GM23338 (cell line): ENCODE measurements at regions not wholly inside any gene's neighbourhood (a gene's known extent, or its start where the extent isn't known, plus 50 kb on each side); places are given as distances from the start of the nearest gene placed in this dataset.

Experiments used
- ATAC-seq: fragments of 200-7000 bp; cut with Tn5 transposase; 3 replicates; pipeline ENCODE4 v1.9.1; 2020
- DNase-seq: peaks from one replicate; pipeline ENCODE4 v3.0.0-alpha.2; 2015; ENCODE audit warnings: low spot score
- H2AFZ ChIP-seq: fragments of 200-600 bp; sonication (generic); 2 replicates; pipeline ENCODE4 v1.8.0; 2016; ENCODE audit warnings: antibody characterized with exemption, mild to moderate bottlenecking, moderate library complexity
- H3F3A ChIP-seq: fragments of 200-600 bp; sonication (generic); replicated peaks from 2 replicates; pipeline ENCODE4 v1.8.0; 2017; ENCODE audit warnings: antibody characterized with exemption, mixed run types, low read depth
- H3K27ac ChIP-seq: fragments of 200-600 bp; sonication (generic); 2 replicates; pipeline ENCODE4 v1.6.1; 2016; ENCODE audit warnings: low read depth
- H3K27me3 ChIP-seq: fragments of 200-600 bp; sonication (generic); 2 replicates; pipeline ENCODE4 v1.8.0; 2016; ENCODE audit warnings: mild to moderate bottlenecking, mixed run types, moderate library complexity; ENCODE audit not compliant: insufficient read depth
- H3K36me3 ChIP-seq: fragments of 200-600 bp; sonication (generic); 2 replicates; pipeline ENCODE4 v1.8.0; 2016; ENCODE audit warnings: mild to moderate bottlenecking; ENCODE audit not compliant: insufficient read depth
- H3K4me1 ChIP-seq: fragments of 200-600 bp; sonication (generic); 2 replicates; pipeline ENCODE4 v1.8.0; 2016; ENCODE audit warnings: mild to moderate bottlenecking, moderate library complexity; ENCODE audit not compliant: insufficient read depth
- H3K4me2 ChIP-seq: fragments of 200-600 bp; sonication (generic); 2 replicates; pipeline ENCODE4 v1.7.1; 2017; ENCODE audit warnings: mixed run types
- H3K4me3 ChIP-seq: fragments of 200-600 bp; sonication (generic); 2 replicates; pipeline ENCODE4 v1.6.1; 2016; ENCODE audit warnings: mixed run types
- H3K79me2 ChIP-seq: fragments of 200-600 bp; sonication (generic); replicated peaks from 2 replicates; pipeline ENCODE4 v1.8.0; 2017; ENCODE audit warnings: mild to moderate bottlenecking; ENCODE audit not compliant: insufficient read depth
- H3K9me2 ChIP-seq: fragments of 200-600 bp; sonication (generic); 2 replicates; pipeline ENCODE4 v1.8.0; 2017; ENCODE audit not compliant: insufficient read depth
- H4K20me1 ChIP-seq: fragments of 200-600 bp; sonication (generic); replicated peaks from 2 replicates; pipeline ENCODE4 v1.8.0; 2017; ENCODE audit warnings: mild to moderate bottlenecking; ENCODE audit not compliant: insufficient read depth
- H3K27ac Mint-ChIP-seq: 2 replicates; pipeline ENCODE4 v1.8.0; 2020; ENCODE audit warnings: inconsistent platforms, mild to moderate bottlenecking, moderate library complexity, mixed read lengths
- H3K27me3 Mint-ChIP-seq: 3 replicates; pipeline ENCODE4 v1.8.0; 2022; ENCODE audit warnings: low read depth, mild to moderate bottlenecking, moderate library complexity, mixed read lengths, inconsistent platforms; ENCODE audit not compliant: insufficient read depth, poor library complexity
- H3K36me3 Mint-ChIP-seq: 3 replicates; pipeline ENCODE4 v1.8.0; 2021; ENCODE audit warnings: low read depth, mild to moderate bottlenecking, inconsistent platforms, moderate library complexity, mixed read lengths
- H3K4me1 Mint-ChIP-seq: 3 replicates; pipeline ENCODE4 v1.8.0; 2020; ENCODE audit warnings: mild to moderate bottlenecking, inconsistent platforms, mixed read lengths
- H3K4me3 Mint-ChIP-seq: 3 replicates; pipeline ENCODE4 v1.8.0; 2021; ENCODE audit warnings: moderate library complexity, mild to moderate bottlenecking, inconsistent platforms, mixed read lengths
- H3K9me3 Mint-ChIP-seq: 3 replicates; pipeline ENCODE4 v1.8.0; 2020; ENCODE audit warnings: moderate library complexity, mild to moderate bottlenecking, inconsistent platforms, mixed read lengths
- CREB1 ChIP-seq: fragments of 250-450 bp; sonication (Bioruptor Pico); IDR thresholded peaks from 2 replicates; pipeline ENCODE4 v1.5.0; 2020; ENCODE audit warnings: low read depth, mild to moderate bottlenecking, moderate library complexity
- EZH2 ChIP-seq: fragments of 200-600 bp; sonication (generic); IDR thresholded peaks from one replicate; pipeline ENCODE4 v1.8.0; 2017; ENCODE audit warnings: antibody characterized with exemption, mild to moderate bottlenecking, low read depth; ENCODE audit not compliant: unreplicated experiment
- EZH2phosphoT487 ChIP-seq: fragments of 200-600 bp; sonication (generic); IDR thresholded peaks from one replicate; pipeline ENCODE4 v1.8.1; 2018; ENCODE audit warnings: antibody characterized with exemption; ENCODE audit not compliant: unreplicated experiment
- JUNB ChIP-seq: IDR thresholded peaks from one replicate; pipeline ENCODE4 v1.6.1; 2016; ENCODE audit warnings: antibody characterized with exemption; ENCODE audit not compliant: unreplicated experiment
- NANOG ChIP-seq: IDR thresholded peaks from 2 replicates; pipeline ENCODE4 v1.6.1; 2016; ENCODE audit warnings: antibody characterized with exemption, borderline replicate concordance
- POLR2AphosphoS5 ChIP-seq: IDR thresholded peaks from 2 replicates; pipeline ENCODE4 v1.6.1; 2016; ENCODE audit warnings: antibody characterized with exemption, low read depth
- STAT1 ChIP-seq: IDR thresholded peaks from one replicate; pipeline ENCODE4 v1.6.1; 2016; ENCODE audit warnings: antibody characterized with exemption; ENCODE audit not compliant: unreplicated experiment
- ZNF114 ChIP-seq: fragments of 250-450 bp; sonication (Bioruptor Pico); IDR thresholded peaks from 2 replicates; pipeline ENCODE4 v1.5.0; 2020; ENCODE audit warnings: mild to moderate bottlenecking, moderate library complexity
- ZNF331 ChIP-seq: fragments of 250-450 bp; sonication (Bioruptor Pico); IDR thresholded peaks from 2 replicates; pipeline ENCODE4 v1.5.0; 2020; ENCODE audit warnings: low read depth, mild to moderate bottlenecking, moderate library complexity
- TF ChIP-seq, protein P1 (sequence below): IDR thresholded peaks from 2 replicates; pipeline ENCODE4 v1.6.1; 2016; ENCODE audit warnings: antibody characterized with exemption
- TF ChIP-seq, protein P2 (sequence below): IDR thresholded peaks from one replicate; pipeline ENCODE4 v1.6.1; 2018; ENCODE audit warnings: antibody characterized with exemption; ENCODE audit not compliant: unreplicated experiment
- TF ChIP-seq, protein P3 (sequence below): fragments of 250-450 bp; sonication (Bioruptor Pico); IDR thresholded peaks from 2 replicates; pipeline ENCODE4 v1.5.0; 2020; ENCODE audit warnings: mild to moderate bottlenecking, moderate library complexity
- TF ChIP-seq, protein P4 (sequence below), 2 experiments: fragments of 200-600 bp in 1 of 2; sonication (generic) in 1 of 2; conservative IDR thresholded peaks; 2 replicates each; pipeline versions ENCODE4 v1.5.1 to v1.6.1; 2016 to 2017; ENCODE audit warnings: antibody characterized with exemption in 2 of 2, low read depth in 2 of 2, mild to moderate bottlenecking in 2 of 2, moderate library complexity in 1 of 2

DNA sequence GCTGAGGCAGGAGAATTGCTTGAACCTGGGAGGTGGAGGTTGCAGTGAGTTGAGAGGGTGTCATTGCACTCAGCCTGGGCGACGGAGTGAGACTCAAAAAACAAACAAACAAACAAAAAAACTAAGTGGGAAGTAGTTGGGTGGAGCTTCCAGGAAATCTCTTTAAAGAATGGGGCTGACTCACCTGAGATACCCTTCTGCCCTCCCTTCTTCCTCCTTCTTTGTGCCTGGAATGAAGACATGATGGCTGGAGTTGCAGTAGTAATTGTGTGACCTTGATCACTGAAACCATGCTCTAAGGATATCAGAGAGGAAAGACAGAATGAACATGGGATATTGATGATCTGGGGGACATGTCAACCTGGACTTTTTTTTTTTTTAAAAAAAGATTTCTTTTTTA is 87.6 kb upstream of the MED13L start:
- Mint-ChIP-seq H3K36me3 (no peaks in the 10 kb centered on the region), H3K4me3 (no peak overlapping the region), H3K27ac (peak overlapping the region; percentile 44), H3K27me3 (peaks cover 10% of the 10 kb centered on the region), H3K9me3 (no peaks in the 10 kb centered on the region), H3K4me1 (peaks cover 6% of the 10 kb centered on the region; the same call in 1 of the 3 replicates)
- TF ChIP-seq, protein P1, sequence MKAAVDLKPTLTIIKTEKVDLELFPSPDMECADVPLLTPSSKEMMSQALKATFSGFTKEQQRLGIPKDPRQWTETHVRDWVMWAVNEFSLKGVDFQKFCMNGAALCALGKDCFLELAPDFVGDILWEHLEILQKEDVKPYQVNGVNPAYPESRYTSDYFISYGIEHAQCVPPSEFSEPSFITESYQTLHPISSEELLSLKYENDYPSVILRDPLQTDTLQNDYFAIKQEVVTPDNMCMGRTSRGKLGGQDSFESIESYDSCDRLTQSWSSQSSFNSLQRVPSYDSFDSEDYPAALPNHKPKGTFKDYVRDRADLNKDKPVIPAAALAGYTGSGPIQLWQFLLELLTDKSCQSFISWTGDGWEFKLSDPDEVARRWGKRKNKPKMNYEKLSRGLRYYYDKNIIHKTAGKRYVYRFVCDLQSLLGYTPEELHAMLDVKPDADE = no peak
- TF ChIP-seq EZH2phosphoT487 = no peak
- no peak for TF ChIP-seq CREB1 (CRISPR knock-in tag)
- TF ChIP-seq POLR2AphosphoS5 = no peak
- TF ChIP-seq, protein P2, sequence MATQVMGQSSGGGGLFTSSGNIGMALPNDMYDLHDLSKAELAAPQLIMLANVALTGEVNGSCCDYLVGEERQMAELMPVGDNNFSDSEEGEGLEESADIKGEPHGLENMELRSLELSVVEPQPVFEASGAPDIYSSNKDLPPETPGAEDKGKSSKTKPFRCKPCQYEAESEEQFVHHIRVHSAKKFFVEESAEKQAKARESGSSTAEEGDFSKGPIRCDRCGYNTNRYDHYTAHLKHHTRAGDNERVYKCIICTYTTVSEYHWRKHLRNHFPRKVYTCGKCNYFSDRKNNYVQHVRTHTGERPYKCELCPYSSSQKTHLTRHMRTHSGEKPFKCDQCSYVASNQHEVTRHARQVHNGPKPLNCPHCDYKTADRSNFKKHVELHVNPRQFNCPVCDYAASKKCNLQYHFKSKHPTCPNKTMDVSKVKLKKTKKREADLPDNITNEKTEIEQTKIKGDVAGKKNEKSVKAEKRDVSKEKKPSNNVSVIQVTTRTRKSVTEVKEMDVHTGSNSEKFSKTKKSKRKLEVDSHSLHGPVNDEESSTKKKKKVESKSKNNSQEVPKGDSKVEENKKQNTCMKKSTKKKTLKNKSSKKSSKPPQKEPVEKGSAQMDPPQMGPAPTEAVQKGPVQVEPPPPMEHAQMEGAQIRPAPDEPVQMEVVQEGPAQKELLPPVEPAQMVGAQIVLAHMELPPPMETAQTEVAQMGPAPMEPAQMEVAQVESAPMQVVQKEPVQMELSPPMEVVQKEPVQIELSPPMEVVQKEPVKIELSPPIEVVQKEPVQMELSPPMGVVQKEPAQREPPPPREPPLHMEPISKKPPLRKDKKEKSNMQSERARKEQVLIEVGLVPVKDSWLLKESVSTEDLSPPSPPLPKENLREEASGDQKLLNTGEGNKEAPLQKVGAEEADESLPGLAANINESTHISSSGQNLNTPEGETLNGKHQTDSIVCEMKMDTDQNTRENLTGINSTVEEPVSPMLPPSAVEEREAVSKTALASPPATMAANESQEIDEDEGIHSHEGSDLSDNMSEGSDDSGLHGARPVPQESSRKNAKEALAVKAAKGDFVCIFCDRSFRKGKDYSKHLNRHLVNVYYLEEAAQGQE = no peak
- TF ChIP-seq ZNF331 (CRISPR knock-in tag) = no peak
- TF ChIP-seq, protein P3, sequence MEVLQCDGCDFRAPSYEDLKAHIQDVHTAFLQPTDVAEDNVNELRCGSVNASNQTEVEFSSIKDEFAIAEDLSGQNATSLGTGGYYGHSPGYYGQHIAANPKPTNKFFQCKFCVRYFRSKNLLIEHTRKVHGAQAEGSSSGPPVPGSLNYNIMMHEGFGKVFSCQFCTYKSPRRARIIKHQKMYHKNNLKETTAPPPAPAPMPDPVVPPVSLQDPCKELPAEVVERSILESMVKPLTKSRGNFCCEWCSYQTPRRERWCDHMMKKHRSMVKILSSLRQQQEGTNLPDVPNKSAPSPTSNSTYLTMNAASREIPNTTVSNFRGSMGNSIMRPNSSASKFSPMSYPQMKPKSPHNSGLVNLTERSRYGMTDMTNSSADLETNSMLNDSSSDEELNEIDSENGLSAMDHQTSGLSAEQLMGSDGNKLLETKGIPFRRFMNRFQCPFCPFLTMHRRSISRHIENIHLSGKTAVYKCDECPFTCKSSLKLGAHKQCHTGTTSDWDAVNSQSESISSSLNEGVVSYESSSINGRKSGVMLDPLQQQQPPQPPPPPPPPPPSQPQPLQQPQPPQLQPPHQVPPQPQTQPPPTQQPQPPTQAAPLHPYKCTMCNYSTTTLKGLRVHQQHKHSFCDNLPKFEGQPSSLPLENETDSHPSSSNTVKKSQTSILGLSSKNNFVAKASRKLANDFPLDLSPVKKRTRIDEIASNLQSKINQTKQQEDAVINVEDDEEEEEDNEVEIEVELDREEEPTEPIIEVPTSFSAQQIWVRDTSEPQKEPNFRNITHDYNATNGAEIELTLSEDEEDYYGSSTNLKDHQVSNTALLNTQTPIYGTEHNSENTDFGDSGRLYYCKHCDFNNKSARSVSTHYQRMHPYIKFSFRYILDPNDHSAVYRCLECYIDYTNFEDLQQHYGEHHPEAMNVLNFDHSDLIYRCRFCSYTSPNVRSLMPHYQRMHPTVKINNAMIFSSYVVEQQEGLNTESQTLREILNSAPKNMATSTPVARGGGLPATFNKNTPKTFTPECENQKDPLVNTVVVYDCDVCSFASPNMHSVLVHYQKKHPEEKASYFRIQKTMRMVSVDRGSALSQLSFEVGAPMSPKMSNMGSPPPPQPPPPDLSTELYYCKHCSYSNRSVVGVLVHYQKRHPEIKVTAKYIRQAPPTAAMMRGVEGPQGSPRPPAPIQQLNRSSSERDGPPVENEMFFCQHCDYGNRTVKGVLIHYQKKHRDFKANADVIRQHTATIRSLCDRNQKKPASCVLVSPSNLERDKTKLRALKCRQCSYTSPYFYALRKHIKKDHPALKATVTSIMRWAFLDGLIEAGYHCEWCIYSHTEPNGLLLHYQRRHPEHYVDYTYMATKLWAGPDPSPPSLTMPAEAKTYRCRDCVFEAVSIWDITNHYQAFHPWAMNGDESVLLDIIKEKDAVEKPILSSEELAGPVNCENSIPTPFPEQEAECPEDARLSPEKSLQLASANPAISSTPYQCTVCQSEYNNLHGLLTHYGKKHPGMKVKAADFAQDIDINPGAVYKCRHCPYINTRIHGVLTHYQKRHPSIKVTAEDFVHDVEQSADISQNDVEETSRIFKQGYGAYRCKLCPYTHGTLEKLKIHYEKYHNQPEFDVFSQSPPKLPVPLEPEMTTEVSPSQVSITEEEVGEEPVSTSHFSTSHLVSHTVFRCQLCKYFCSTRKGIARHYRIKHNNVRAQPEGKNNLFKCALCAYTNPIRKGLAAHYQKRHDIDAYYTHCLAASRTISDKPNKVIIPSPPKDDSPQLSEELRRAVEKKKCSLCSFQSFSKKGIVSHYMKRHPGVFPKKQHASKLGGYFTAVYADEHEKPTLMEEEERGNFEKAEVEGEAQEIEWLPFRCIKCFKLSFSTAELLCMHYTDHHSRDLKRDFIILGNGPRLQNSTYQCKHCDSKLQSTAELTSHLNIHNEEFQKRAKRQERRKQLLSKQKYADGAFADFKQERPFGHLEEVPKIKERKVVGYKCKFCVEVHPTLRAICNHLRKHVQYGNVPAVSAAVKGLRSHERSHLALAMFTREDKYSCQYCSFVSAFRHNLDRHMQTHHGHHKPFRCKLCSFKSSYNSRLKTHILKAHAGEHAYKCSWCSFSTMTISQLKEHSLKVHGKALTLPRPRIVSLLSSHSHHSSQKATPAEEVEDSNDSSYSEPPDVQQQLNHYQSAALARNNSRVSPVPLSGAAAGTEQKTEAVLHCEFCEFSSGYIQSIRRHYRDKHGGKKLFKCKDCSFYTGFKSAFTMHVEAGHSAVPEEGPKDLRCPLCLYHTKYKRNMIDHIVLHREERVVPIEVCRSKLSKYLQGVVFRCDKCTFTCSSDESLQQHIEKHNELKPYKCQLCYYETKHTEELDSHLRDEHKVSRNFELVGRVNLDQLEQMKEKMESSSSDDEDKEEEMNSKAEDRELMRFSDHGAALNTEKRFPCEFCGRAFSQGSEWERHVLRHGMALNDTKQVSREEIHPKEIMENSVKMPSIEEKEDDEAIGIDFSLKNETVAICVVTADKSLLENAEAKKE = no peak
- TF ChIP-seq EZH2 = no peak
- TF ChIP-seq, protein P4, sequence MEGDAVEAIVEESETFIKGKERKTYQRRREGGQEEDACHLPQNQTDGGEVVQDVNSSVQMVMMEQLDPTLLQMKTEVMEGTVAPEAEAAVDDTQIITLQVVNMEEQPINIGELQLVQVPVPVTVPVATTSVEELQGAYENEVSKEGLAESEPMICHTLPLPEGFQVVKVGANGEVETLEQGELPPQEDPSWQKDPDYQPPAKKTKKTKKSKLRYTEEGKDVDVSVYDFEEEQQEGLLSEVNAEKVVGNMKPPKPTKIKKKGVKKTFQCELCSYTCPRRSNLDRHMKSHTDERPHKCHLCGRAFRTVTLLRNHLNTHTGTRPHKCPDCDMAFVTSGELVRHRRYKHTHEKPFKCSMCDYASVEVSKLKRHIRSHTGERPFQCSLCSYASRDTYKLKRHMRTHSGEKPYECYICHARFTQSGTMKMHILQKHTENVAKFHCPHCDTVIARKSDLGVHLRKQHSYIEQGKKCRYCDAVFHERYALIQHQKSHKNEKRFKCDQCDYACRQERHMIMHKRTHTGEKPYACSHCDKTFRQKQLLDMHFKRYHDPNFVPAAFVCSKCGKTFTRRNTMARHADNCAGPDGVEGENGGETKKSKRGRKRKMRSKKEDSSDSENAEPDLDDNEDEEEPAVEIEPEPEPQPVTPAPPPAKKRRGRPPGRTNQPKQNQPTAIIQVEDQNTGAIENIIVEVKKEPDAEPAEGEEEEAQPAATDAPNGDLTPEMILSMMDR (conservative IDR thresholded peaks at IDR 0.05; ENCODE audit: low read depth in 2 of 2) = no peak
- no peak for TF ChIP-seq JUNB
- no peak for TF ChIP-seq NANOG
- TF ChIP-seq ZNF114 (CRISPR knock-in tag) = no peak
- no peak for TF ChIP-seq STAT1
- Histone ChIP-seq H3F3A (no peaks in the 10 kb centered on the region), H3K27me3 (no peaks in the 10 kb centered on the region), H3K4me3 (no peak overlapping the region), H3K79me2 (no peaks in the 10 kb centered on the region), H3K4me1 (no peaks in the 10 kb centered on the region), H2AFZ (no peak overlapping the region), H3K4me2 (no peak overlapping the region), H4K20me1 (no peaks in the 10 kb centered on the region), H3K36me3 (no peaks in the 10 kb centered on the region), H3K27ac (no peak overlapping the region), H3K9me2 (no peaks in the 10 kb centered on the region)
- no peak for DNase-seq
- ATAC-seq = no peak
